Tibial nerve (tissue), 4 donors: ENCODE measurements at regions not wholly inside any gene's neighbourhood (a gene's known extent, or its start where the extent isn't known, plus 50 kb on each side); places are given as distances from the start of the nearest gene placed in this dataset.

Experiments used
- DNase-seq, 2 donors: peaks; one replicate each; pipeline ENCODE4 v3.0.0-alpha.2; 2019; ENCODE audit warnings: low spot score in 2 of 2
- H3K27ac ChIP-seq, 4 donors: fragments of 200-600 bp; sonication (generic) in 3 of 4; one replicate each; pipeline ENCODE4 v1.5.1; 2017 to 2019; ENCODE audit warnings: mild to moderate bottlenecking in 1 of 4
- H3K27me3 ChIP-seq, 2 donors: fragments of 200-600 bp; sonication (generic) in 1 of 2; one replicate each; pipeline versions ENCODE4 v1.5.1 to v1.6.0; 2017 to 2019
- H3K36me3 ChIP-seq, 3 donors: fragments of 200-600 bp; sonication (generic); one replicate each; pipeline ENCODE4 v1.5.1; 2018 to 2019
- H3K4me1 ChIP-seq, 4 donors: fragments of 200-600 bp; sonication (generic) in 3 of 4; one replicate each; pipeline ENCODE4 v1.5.1; 2017 to 2019
- H3K4me3 ChIP-seq, 4 donors: fragments of 200-600 bp; sonication (generic) in 3 of 4; one replicate each; pipeline ENCODE4 v1.5.1; 2017 to 2019; ENCODE audit warnings: mild to moderate bottlenecking in 1 of 4, moderate library complexity in 1 of 4
- H3K9me3 ChIP-seq, 4 donors: fragments of 200-600 bp; sonication (generic) in 3 of 4; one replicate each; pipeline ENCODE4 v1.5.1; 2017 to 2019
- EP300 ChIP-seq, 2 donors: sonication (generic); formaldehyde crosslinking; IDR thresholded peaks; one replicate each; pipeline ENCODE4 v1.6.1; 2017; ENCODE audit warnings: antibody characterized with exemption in 2 of 2, mild to moderate bottlenecking in 1 of 2
- POLR2A ChIP-seq, 2 donors: fragments of 450-650 bp; IDR thresholded peaks; one replicate each; pipeline ENCODE4 v1.6.1; 2017; ENCODE audit warnings: antibody characterized with exemption in 2 of 2, mild to moderate bottlenecking in 2 of 2, moderate library complexity in 2 of 2
- WGBS, 2 donors: methylation state at CpG; one replicate each; pipeline ENCODE4 v1.1.5; 2018; 5-methylcytosine and 5-hydroxymethylcytosine counted together
- TF ChIP-seq, protein P1 (sequence below), 5 experiments: fragments of 200-600 bp in 3 of 5; fragments of 450-650 bp in 2 of 5; sonication (generic) in 3 of 5; IDR thresholded peaks; one replicate each; pipeline ENCODE4 v1.5.1; 2016 to 2019; ENCODE audit warnings: antibody characterized with exemption in 5 of 5, mild to moderate bottlenecking in 3 of 5, moderate library complexity in 2 of 5

DNA sequence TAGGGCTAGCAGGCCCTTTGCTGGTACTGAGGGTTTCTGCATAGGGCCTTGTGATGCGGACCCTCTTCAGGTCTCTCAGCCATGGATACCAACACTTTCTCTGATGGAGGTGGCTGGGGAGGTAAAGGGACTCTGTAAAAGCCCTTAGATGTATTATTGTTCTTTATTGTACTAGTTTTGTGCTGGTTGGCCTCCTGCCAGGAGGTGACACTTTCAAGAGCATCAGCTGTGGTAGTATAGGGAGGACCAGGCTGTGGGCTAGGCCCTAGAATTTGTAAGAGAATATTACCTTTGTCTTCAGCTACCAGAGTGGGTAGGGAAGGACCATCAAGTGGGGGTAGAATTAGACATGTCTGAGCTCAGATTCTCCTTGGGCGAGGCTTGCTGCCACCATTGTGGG lies 936.3 kb downstream of the CENPC start:
- Histone ChIP-seq H3K27me3 (no peaks in the 10 kb centered on the region), H3K4me3 (no peak overlapping the region), H3K9me3 (peaks cover 0 to 10% (median 2%) of the 10 kb centered on the region in 4 donors), H3K27ac (no peak overlapping the region), H3K4me1 (no peaks in the 10 kb centered on the region), H3K36me3 (no peaks in the 10 kb centered on the region)
- WGBS, 2 donors, result 97% methylated on average over 2 of the region's 2 CpGs
- TF ChIP-seq EP300 (IDR thresholded peaks at IDR 0.05), result no peak
- TF ChIP-seq, protein P1, sequence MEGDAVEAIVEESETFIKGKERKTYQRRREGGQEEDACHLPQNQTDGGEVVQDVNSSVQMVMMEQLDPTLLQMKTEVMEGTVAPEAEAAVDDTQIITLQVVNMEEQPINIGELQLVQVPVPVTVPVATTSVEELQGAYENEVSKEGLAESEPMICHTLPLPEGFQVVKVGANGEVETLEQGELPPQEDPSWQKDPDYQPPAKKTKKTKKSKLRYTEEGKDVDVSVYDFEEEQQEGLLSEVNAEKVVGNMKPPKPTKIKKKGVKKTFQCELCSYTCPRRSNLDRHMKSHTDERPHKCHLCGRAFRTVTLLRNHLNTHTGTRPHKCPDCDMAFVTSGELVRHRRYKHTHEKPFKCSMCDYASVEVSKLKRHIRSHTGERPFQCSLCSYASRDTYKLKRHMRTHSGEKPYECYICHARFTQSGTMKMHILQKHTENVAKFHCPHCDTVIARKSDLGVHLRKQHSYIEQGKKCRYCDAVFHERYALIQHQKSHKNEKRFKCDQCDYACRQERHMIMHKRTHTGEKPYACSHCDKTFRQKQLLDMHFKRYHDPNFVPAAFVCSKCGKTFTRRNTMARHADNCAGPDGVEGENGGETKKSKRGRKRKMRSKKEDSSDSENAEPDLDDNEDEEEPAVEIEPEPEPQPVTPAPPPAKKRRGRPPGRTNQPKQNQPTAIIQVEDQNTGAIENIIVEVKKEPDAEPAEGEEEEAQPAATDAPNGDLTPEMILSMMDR (IDR thresholded peaks at IDR 0.05), result no peak
- no peak for TF ChIP-seq POLR2A (IDR thresholded peaks at IDR 0.05)
- no peak for DNase-seq

DNA sequence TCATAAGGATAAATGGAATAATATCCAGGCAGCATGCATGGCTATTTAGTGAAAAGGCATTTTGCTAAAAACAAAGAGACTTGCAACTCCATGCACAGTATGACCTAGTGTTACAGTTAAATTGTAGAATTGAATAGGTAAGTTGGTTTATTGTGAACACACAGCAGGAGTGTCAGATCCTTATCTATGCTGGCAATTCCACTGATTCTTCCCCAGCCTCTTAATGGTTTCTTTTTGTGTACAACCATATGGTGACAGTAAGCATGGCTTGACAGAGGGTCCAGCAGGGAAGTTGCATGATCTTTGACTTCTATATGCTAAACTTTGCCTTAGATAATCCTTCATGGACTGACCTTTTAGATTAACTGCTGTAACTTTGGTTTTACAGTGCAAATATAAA lies 936.6 kb upstream of the EPHA5 start:
- Histone ChIP-seq H3K4me1 (no peaks in the 10 kb centered on the region), H3K36me3 (no peaks in the 10 kb centered on the region), H3K4me3 (no peak overlapping the region), H3K27ac (no peak overlapping the region), H3K27me3 (no peaks in the 10 kb centered on the region), H3K9me3 (no peaks in the 10 kb centered on the region)
- TF ChIP-seq POLR2A (IDR thresholded peaks at IDR 0.05), result no peak
- TF ChIP-seq EP300 (IDR thresholded peaks at IDR 0.05), result no peak
- TF ChIP-seq, protein P1 (IDR thresholded peaks at IDR 0.05), result no peak
- no peak for DNase-seq

DNA sequence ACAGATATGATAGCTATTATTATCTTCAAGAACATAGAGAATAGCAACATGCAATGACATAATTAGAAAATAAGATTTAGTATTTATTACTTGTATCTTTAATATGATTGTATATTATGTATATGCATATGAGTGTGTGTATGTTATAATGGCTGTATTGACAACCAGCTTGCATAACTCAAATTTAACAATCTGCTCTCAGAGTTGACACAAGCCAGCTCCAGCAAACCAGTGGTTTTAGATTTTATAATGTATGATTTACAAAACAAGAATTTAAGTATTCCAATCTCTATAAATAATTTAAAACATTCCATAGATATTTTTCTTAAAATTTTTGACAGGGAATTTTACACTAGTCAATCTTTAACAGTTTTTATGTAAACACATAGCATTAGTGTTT lies 935.9 kb upstream of the EPHA5 start:
- no peaks in the 10 kb centered on the region for H3K36me3 ChIP-seq
- no peaks in the 10 kb centered on the region for H3K27me3 ChIP-seq
- no peak overlapping the region for H3K4me3 ChIP-seq
- H3K4me1 ChIP-seq, result no peaks in the 10 kb centered on the region
- H3K9me3 ChIP-seq, result no peaks in the 10 kb centered on the region
- TF ChIP-seq, protein P1 (IDR thresholded peaks at IDR 0.05), result no peak
- TF ChIP-seq POLR2A (IDR thresholded peaks at IDR 0.05), result no peak
- no peak for TF ChIP-seq EP300 (IDR thresholded peaks at IDR 0.05)
- DNase-seq, result no peak
- no peak overlapping the region for H3K27ac ChIP-seq

DNA sequence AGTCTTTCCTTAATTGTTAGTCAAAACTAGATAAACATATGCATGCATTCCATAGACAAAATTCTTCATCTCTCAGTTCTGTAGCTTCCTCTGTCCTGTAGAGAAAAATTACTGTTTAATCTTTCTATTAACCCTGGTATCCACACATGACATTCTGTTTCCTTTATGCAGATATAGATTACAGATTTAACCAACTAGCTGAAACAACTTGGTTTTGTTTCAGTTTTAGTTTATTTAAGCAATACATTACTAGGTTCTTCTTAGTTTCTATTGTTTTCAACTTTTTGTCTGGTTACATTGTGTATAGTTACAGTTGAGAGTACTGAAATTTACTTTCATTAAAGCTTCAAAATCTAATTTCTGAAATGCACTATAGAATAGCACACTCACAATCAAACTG lies 933.9 kb upstream of the EPHA5 start:
- Histone ChIP-seq H3K27me3 (no peaks in the 10 kb centered on the region), H3K4me3 (no peak overlapping the region), H3K9me3 (peaks cover 0 to 3% (median 0%) of the 10 kb centered on the region in 4 donors), H3K27ac (no peak overlapping the region), H3K36me3 (no peaks in the 10 kb centered on the region), H3K4me1 (no peaks in the 10 kb centered on the region)
- no peak for DNase-seq
- no peak for TF ChIP-seq POLR2A (IDR thresholded peaks at IDR 0.05)
- TF ChIP-seq, protein P1 (IDR thresholded peaks at IDR 0.05), result no peak
- no peak for TF ChIP-seq EP300 (IDR thresholded peaks at IDR 0.05)

DNA sequence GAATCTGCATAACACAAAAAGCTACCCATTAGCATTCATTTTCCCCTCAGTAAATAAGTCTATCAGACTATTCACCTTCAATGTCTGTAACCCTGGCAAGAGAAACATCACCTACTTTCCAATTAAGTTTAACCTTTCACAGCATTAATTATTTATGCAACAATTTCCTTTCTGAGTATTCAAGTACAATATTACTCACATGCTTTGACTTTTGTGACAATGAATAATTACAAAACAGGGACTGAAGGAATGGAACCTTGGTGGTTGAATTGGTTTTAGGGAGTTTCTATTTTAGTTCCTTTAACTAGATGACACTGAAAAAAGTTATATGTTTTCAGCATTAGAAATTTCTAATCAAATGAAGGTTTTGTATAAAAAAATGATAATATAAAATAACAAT lies 932.3 kb upstream of the EPHA5 start:
- TF ChIP-seq EP300 (IDR thresholded peaks at IDR 0.05), result no peak
- TF ChIP-seq, protein P1 (IDR thresholded peaks at IDR 0.05), result no peak
- no peak for TF ChIP-seq POLR2A (IDR thresholded peaks at IDR 0.05)
- no peaks in the 10 kb centered on the region for H3K4me1 ChIP-seq
- H3K4me3 ChIP-seq, result no peak overlapping the region
- H3K27me3 ChIP-seq, result no peaks in the 10 kb centered on the region
- peaks cover 0 to 3% (median 0%) of the 10 kb centered on the region in 4 donors for H3K9me3 ChIP-seq
- H3K36me3 ChIP-seq, result no peaks in the 10 kb centered on the region
- H3K27ac ChIP-seq, result no peak overlapping the region
- DNase-seq, result no peak
